PFSK-1 (cell line): ENCODE measurements at regions not wholly inside any gene's neighbourhood (a gene's known extent, or its start where the extent isn't known, plus 50 kb on each side); places are given as distances from the start of the nearest gene placed in this dataset.

Experiments
- FOXP2 ChIP-seq: optimal IDR thresholded peaks from 2 replicates; pipeline ENCODE3; 2011; ENCODE audit warnings: borderline replicate concordance, control low read depth, inconsistent platforms; ENCODE audit not compliant: insufficient read depth; ENCODE audit errors: extremely low read length, extremely low read depth
- POLR2AphosphoS5 ChIP-seq: IDR thresholded peaks from 2 replicates; pipeline ENCODE4 v1.6.1; 2012; ENCODE audit warnings: low read depth, mild to moderate bottlenecking, control low read depth, low read length, moderate library complexity
- SIN3A ChIP-seq: IDR thresholded peaks from 2 replicates; pipeline ENCODE4 v1.6.1; 2012; ENCODE audit warnings: mild to moderate bottlenecking, low read length, moderate library complexity, borderline replicate concordance; ENCODE audit not compliant: insufficient read depth
- TAF1 ChIP-seq: IDR thresholded peaks from 2 replicates; pipeline ENCODE4 v1.6.1; 2012; ENCODE audit warnings: low read length, control low read depth, borderline replicate concordance; ENCODE audit not compliant: insufficient read depth
- TF ChIP-seq, protein P1 (sequence below), 2 experiments: IDR thresholded peaks; 2 replicates each; pipeline versions ENCODE4 v1.6.1 to v1.8.0; 2011 to 2012; ENCODE audit warnings: low read depth in 2 of 2, low read length in 2 of 2, control low read depth in 1 of 2, inconsistent platforms in 1 of 2, mild to moderate bottlenecking in 1 of 2, moderate library complexity in 1 of 2; ENCODE audit not compliant: insufficient read depth in 1 of 2

GRCh38 chr1:189605226-189605625 is 872.4 kb downstream of the BRINP3 start:
- TF ChIP-seq POLR2AphosphoS5 (no peak), FOXP2 (no peak), SIN3A (no peak), TAF1 (no peak)
- TF ChIP-seq, protein P1, sequence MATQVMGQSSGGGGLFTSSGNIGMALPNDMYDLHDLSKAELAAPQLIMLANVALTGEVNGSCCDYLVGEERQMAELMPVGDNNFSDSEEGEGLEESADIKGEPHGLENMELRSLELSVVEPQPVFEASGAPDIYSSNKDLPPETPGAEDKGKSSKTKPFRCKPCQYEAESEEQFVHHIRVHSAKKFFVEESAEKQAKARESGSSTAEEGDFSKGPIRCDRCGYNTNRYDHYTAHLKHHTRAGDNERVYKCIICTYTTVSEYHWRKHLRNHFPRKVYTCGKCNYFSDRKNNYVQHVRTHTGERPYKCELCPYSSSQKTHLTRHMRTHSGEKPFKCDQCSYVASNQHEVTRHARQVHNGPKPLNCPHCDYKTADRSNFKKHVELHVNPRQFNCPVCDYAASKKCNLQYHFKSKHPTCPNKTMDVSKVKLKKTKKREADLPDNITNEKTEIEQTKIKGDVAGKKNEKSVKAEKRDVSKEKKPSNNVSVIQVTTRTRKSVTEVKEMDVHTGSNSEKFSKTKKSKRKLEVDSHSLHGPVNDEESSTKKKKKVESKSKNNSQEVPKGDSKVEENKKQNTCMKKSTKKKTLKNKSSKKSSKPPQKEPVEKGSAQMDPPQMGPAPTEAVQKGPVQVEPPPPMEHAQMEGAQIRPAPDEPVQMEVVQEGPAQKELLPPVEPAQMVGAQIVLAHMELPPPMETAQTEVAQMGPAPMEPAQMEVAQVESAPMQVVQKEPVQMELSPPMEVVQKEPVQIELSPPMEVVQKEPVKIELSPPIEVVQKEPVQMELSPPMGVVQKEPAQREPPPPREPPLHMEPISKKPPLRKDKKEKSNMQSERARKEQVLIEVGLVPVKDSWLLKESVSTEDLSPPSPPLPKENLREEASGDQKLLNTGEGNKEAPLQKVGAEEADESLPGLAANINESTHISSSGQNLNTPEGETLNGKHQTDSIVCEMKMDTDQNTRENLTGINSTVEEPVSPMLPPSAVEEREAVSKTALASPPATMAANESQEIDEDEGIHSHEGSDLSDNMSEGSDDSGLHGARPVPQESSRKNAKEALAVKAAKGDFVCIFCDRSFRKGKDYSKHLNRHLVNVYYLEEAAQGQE (IDR thresholded peaks at IDR 0.05; ENCODE audit: insufficient read depth in 1 of 2, low read depth in 2 of 2, low read length in 2 of 2): no peak
